GM19240 (cell line): ENCODE measurements at regions not wholly inside any gene's neighbourhood (a gene's known extent, or its start where the extent isn't known, plus 50 kb on each side); places are given as distances from the start of the nearest gene placed in this dataset.

ENCODE experiments used
- DNase-seq: peaks from one replicate; pipeline ENCODE4 v3.0.0; 2011; ENCODE audit warnings: low spot score; ENCODE audit not compliant: insufficient read length

GRCh38 chr12:116651089-116651488, 86.8 kb downstream of the SPRING1 start:
- no peak for DNase-seq

GRCh38 chr12:116650585-116651087, 87.2 kb downstream of the SPRING1 start:
- DNase-seq: no peak

- DNase-seq: no peak
These were observed 87.8 kb downstream of the SPRING1 start for GRCh38 chr12:116650062-116650461.

GRCh38 chr12:116647813-116648212, 88.6 kb downstream of the MAP1LC3B2 start:
- no peak for DNase-seq

- no peak for DNase-seq
These were observed 87.7 kb downstream of the MAP1LC3B2 start for GRCh38 chr12:116646901-116647300.

GRCh38 chr12:116644806-116645205, 85.6 kb downstream of the MAP1LC3B2 start:
- no peak for DNase-seq

- DNase-seq: no peak
These were observed 83.5 kb downstream of the MAP1LC3B2 start for GRCh38 chr12:116642683-116643082.

- DNase-seq: no peak
These were observed 82.9 kb downstream of the MAP1LC3B2 start for GRCh38 chr12:116642106-116642505.

- no peak for DNase-seq
These were observed 81.1 kb downstream of the MAP1LC3B2 start for GRCh38 chr12:116640281-116640680.

- DNase-seq: no peak
These were observed 80.6 kb downstream of the MAP1LC3B2 start for GRCh38 chr12:116639765-116640164.

GRCh38 chr12:116638376-116638775, 79.2 kb downstream of the MAP1LC3B2 start:
- no peak for DNase-seq

- no peak for DNase-seq
These were observed 78.5 kb downstream of the MAP1LC3B2 start for GRCh38 chr12:116637589-116638150.

GRCh38 chr12:116636608-116637519, 77.7 kb downstream of the MAP1LC3B2 start:
- no peak for DNase-seq

- no peak for DNase-seq
These were observed 76.3 kb downstream of the MAP1LC3B2 start for GRCh38 chr12:116635487-116635886.

GRCh38 chr12:116633476-116633875, 74.3 kb downstream of the MAP1LC3B2 start:
- no peak for DNase-seq

GRCh38 chr12:116631619-116632018, 72.4 kb downstream of the MAP1LC3B2 start:
- DNase-seq: no peak

- no peak for DNase-seq
These were observed 71.6 kb downstream of the MAP1LC3B2 start for GRCh38 chr12:116630762-116631161.

GRCh38 chr12:116629480-116629879, 70.3 kb downstream of the MAP1LC3B2 start:
- DNase-seq: no peak

- DNase-seq: no peak
These were observed 69.8 kb downstream of the MAP1LC3B2 start for GRCh38 chr12:116628989-116629388.

GRCh38 chr12:116628450-116628793, 69.2 kb downstream of the MAP1LC3B2 start:
- no peak for DNase-seq
